Lower leg skin (tissue), 3 donors: ENCODE measurements at regions not wholly inside any gene's neighbourhood (a gene's known extent, or its start where the extent isn't known, plus 50 kb on each side); places are given as distances from the start of the nearest gene placed in this dataset.

Experiments used
- POLR2A ChIP-seq, 2 donors: fragments of 450-650 bp; IDR thresholded peaks; one replicate each; pipeline ENCODE4 v1.6.1; 2016 to 2017; ENCODE audit warnings: antibody characterized with exemption in 2 of 2, mild to moderate bottlenecking in 1 of 2, moderate library complexity in 1 of 2
- TF ChIP-seq, protein P1 (sequence below), 3 donors: fragments of 450-650 bp; IDR thresholded peaks; one replicate each; pipeline ENCODE4 v1.5.1; 2016; ENCODE audit warnings: antibody characterized with exemption in 3 of 3, mild to moderate bottlenecking in 3 of 3, moderate library complexity in 2 of 3

DNA sequence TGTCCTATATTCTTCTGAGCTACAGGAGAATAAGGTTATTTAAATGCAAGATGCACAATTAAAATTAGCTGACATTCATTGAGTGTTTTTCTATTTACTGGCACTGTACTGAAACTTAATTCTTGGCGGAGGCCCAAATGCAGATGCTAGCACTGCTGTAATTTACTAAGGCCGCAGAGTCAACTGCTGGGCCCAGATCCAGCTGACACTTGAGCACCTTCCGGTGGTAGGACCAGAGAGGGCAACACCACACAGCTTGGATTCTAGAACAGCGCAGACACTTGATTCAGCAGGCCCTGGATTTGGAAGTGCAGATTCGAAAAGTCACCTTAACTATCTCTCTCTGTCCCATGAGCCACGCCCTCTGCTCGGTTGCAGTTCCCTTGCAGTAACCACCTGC lies 228.6 kb upstream of the TMEM72 start:
- TF ChIP-seq, protein P1, sequence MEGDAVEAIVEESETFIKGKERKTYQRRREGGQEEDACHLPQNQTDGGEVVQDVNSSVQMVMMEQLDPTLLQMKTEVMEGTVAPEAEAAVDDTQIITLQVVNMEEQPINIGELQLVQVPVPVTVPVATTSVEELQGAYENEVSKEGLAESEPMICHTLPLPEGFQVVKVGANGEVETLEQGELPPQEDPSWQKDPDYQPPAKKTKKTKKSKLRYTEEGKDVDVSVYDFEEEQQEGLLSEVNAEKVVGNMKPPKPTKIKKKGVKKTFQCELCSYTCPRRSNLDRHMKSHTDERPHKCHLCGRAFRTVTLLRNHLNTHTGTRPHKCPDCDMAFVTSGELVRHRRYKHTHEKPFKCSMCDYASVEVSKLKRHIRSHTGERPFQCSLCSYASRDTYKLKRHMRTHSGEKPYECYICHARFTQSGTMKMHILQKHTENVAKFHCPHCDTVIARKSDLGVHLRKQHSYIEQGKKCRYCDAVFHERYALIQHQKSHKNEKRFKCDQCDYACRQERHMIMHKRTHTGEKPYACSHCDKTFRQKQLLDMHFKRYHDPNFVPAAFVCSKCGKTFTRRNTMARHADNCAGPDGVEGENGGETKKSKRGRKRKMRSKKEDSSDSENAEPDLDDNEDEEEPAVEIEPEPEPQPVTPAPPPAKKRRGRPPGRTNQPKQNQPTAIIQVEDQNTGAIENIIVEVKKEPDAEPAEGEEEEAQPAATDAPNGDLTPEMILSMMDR (IDR thresholded peaks at IDR 0.05), result no peak
- TF ChIP-seq POLR2A (IDR thresholded peaks at IDR 0.05), result no peak
